K562 (cell line): ENCODE measurements at regions not wholly inside any gene's neighbourhood (a gene's known extent, or its start where the extent isn't known, plus 50 kb on each side); places are given as distances from the start of the nearest gene placed in this dataset.

Experiments used
- ATAC-seq: fragments of 200-7000 bp; cut with Tn5 transposase; 3 replicates; pipeline ENCODE4 v1.9.1; 2020; ENCODE audit warnings: moderate library complexity
- BruUV-seq: library from RNA; stranded (reverse); fragments of 400-500 nt; replicated peaks from 2 replicates; lab custom pipeline; 2021; lab: Mats Ljungman, UMichigan
- CTCF ChIA-PET: fragments of 300-600 bp; formaldehyde crosslinking; extraction: SDS; loops from one replicate; lab custom pipeline; 2021; ENCODE audit warnings: low intra/inter-chr PET ratio; lab: Yijun Ruan, JAX
- POLR2A ChIA-PET: fragments of 300-600, 350-650 bp; sonication (Branson Sonifier 250); formaldehyde crosslinking; extraction: SDS; loops from one replicate; lab custom pipeline; 2021; ENCODE audit warnings: antibody characterized with exemption, inconsistent platforms; lab: Yijun Ruan, JAX
- DNase-seq, 4 experiments: peaks; one replicate each; pipeline versions ENCODE4 v3.0.0 to v3.0.0-alpha.2; 2011 to 2018; ENCODE audit warnings: low spot score in 3 of 4, mixed read lengths in 3 of 4; ENCODE audit errors: extremely low read depth in 1 of 4
- FAIRE-seq: peaks from 2 replicates; lab custom pipeline; 2011; peaks lifted over from hg19 to GRCh38; lab: Jason Lieb, UNC
- H2AFZ ChIP-seq: 2 replicates; pipeline ENCODE4 v1.6.0; 2011; ENCODE audit warnings: low read depth, low read length, control low read depth, inconsistent platforms
- H3K27ac ChIP-seq: fragments of 200-600 bp; 3 replicates; pipeline ENCODE4 v1.8.0; 2011; ENCODE audit warnings: low read depth, mild to moderate bottlenecking, control low read depth, inconsistent platforms, low read length, moderate library complexity, mixed read lengths; ENCODE audit errors: extremely low read depth
- H3K27me3 ChIP-seq, 2 experiments: fragments of 300-600 bp in 1 of 2; 2 replicates in 1 of 2; 3 replicates in 1 of 2; pipeline versions ENCODE4 v1.6.0 to v1.8.0; 2011; ENCODE audit warnings: inconsistent platforms in 2 of 2, low read length in 2 of 2, mild to moderate bottlenecking in 1 of 2, mixed read lengths in 1 of 2, moderate library complexity in 1 of 2; ENCODE audit not compliant: control insufficient read depth in 2 of 2, insufficient read depth in 2 of 2
- H3K36me3 ChIP-seq: fragments of 300-600 bp; 3 replicates; pipeline ENCODE4 v1.8.0; 2011; ENCODE audit warnings: mild to moderate bottlenecking, low read length, inconsistent platforms; ENCODE audit not compliant: control insufficient read depth, insufficient read depth
- H3K4me1 ChIP-seq, 2 experiments: fragments of 200-600 bp in 1 of 2; replicated peaks in 1 of 2; 2 replicates in 1 of 2; 3 replicates in 1 of 2; pipeline versions ENCODE4 v1.5.1 to v1.8.0; 2011; ENCODE audit warnings: inconsistent platforms in 2 of 2, low read length in 2 of 2, mild to moderate bottlenecking in 1 of 2, mixed read lengths in 1 of 2, moderate library complexity in 1 of 2; ENCODE audit not compliant: control insufficient read depth in 2 of 2, insufficient read depth in 2 of 2
- H3K4me2 ChIP-seq: 2 replicates; pipeline ENCODE4 v1.6.1; 2011; ENCODE audit warnings: low read length, control low read depth, inconsistent platforms, mixed read lengths; ENCODE audit not compliant: insufficient read depth
- H3K4me3 ChIP-seq: fragments of 200-600 bp; sonication (generic), shearing (Covaris generic); 2 replicates; pipeline ENCODE4 v1.5.1; 2016; ENCODE audit warnings: control low read depth, inconsistent platforms
- H3K79me2 ChIP-seq: fragments of 200-600 bp; 3 replicates; pipeline ENCODE4 v1.8.0; 2011; ENCODE audit warnings: low read length, inconsistent platforms; ENCODE audit not compliant: control insufficient read depth, insufficient read depth
- H3K9ac ChIP-seq, 2 experiments: 2 replicates each; pipeline versions ENCODE4 v1.6.0 to v1.6.1; 2011; ENCODE audit warnings: low read depth in 2 of 2, low read length in 2 of 2, control low read depth in 1 of 2, inconsistent platforms in 1 of 2, mild to moderate bottlenecking in 1 of 2, mixed read lengths in 1 of 2; ENCODE audit not compliant: insufficient read depth in 1 of 2
- H3K9me1 ChIP-seq: one replicate; pipeline ENCODE4 v1.6.0; 2011; ENCODE audit warnings: inconsistent platforms, mild to moderate bottlenecking, low read length, moderate library complexity; ENCODE audit not compliant: control insufficient read depth, insufficient read depth
- H3K9me3 ChIP-seq: replicated peaks from 2 replicates; pipeline ENCODE4 v1.5.1; 2011; ENCODE audit warnings: low read depth, low read length, inconsistent platforms; ENCODE audit not compliant: control insufficient read depth, insufficient read depth
- H4K20me1 ChIP-seq: replicated peaks from 2 replicates; pipeline ENCODE4 v1.6.1; 2011; ENCODE audit warnings: low read length, inconsistent platforms, mixed read lengths; ENCODE audit not compliant: control insufficient read depth, insufficient read depth
- CCNT2 ChIP-seq: IDR thresholded peaks from 2 replicates; pipeline ENCODE4 v1.6.1; 2011; ENCODE audit warnings: borderline replicate concordance, low read depth, mild to moderate bottlenecking, moderate library complexity, mixed read lengths, low read length; ENCODE audit not compliant: insufficient read length; ENCODE audit errors: extremely low read depth
- CREM ChIP-seq: IDR thresholded peaks from 2 replicates; pipeline ENCODE4 v1.6.1; 2014; ENCODE audit warnings: antibody characterized with exemption, low read depth
- GTF2F1 ChIP-seq: IDR thresholded peaks from 2 replicates; pipeline ENCODE4 v1.6.1; 2011; ENCODE audit warnings: low read depth, low read length, improper control_type of control experiment
- HNRNPK ChIP-seq: fragments of 200-400 bp; formaldehyde crosslinking; IDR thresholded peaks from one replicate; pipeline ENCODE4 v1.6.1; 2018; ENCODE audit warnings: mild to moderate bottlenecking, low read depth, low read length; ENCODE audit not compliant: poor library complexity, severe bottlenecking
- KAT8 ChIP-seq: fragments of 450-650 bp; IDR thresholded peaks from 2 replicates; pipeline ENCODE4 v1.6.1; 2016; ENCODE audit warnings: low read depth, mild to moderate bottlenecking
- MED1 ChIP-seq: sonication (generic); formaldehyde crosslinking; IDR thresholded peaks from 2 replicates; pipeline ENCODE4 v1.8.1; 2023; ENCODE audit warnings: missing genetic modification reagents, borderline replicate concordance
- MEF2A ChIP-seq: IDR thresholded peaks from 2 replicates; pipeline ENCODE4 v1.6.1; 2011; ENCODE audit warnings: low read depth, mild to moderate bottlenecking, low read length, moderate library complexity; ENCODE audit not compliant: control insufficient read depth
- NCOA4 ChIP-seq: fragments of 450-650 bp; IDR thresholded peaks from 2 replicates; pipeline ENCODE4 v1.6.1; 2018; ENCODE audit warnings: mild to moderate bottlenecking; ENCODE audit not compliant: partially characterized antibody
- SIN3B ChIP-seq: fragments of 450-650 bp; IDR thresholded peaks from 2 replicates; pipeline ENCODE4 v1.6.1; 2017; ENCODE audit warnings: low read depth, mild to moderate bottlenecking, moderate library complexity
- SMARCA5 ChIP-seq: fragments of 450-650 bp; IDR thresholded peaks from 2 replicates; pipeline ENCODE4 v1.6.1; 2016
- TCFL5 ChIP-seq: fragments of 250-450 bp; sonication (Bioruptor Pico); conservative IDR thresholded peaks from 2 replicates; pipeline ENCODE4 v1.6.1; 2021; ENCODE audit warnings: mild to moderate bottlenecking, moderate library complexity, matching md5 sums
- ZNF583 ChIP-seq: fragments of 250-450 bp; sonication (Bioruptor Pico); IDR thresholded peaks from 2 replicates; pipeline ENCODE4 v1.4.0; 2020
- WGBS: fragments of 100-300 bp; shearing (Covaris generic); methylation state at CpG from one replicate; pipeline ENCODE4 v1.1.6; 2016; ENCODE audit warnings: low coverage, mixed read lengths; ENCODE audit not compliant: insufficient coverage; ENCODE audit errors: missing lambda C conversion rate; 5-methylcytosine and 5-hydroxymethylcytosine counted together
- in situ Hi-C: fragments of 300-500 bp; cut with MboI; formaldehyde crosslinking; loops from 4 replicates; pipeline ENCODE4 v1.15.0; 2018; ENCODE audit warnings: inconsistent platforms, mixed read lengths
- intact Hi-C: fragments of 100-400 bp; cut with micrococcal nuclease; formaldehyde crosslinking; loops from 2 replicates; pipeline ENCODE4 v1.14.2; 2022
- TF ChIP-seq, protein P1 (sequence below): fragments of 250-450 bp; sonication (Bioruptor Pico); IDR thresholded peaks from 2 replicates; pipeline ENCODE4 v1.5.0; 2021
- TF ChIP-seq, protein P2 (sequence below), 3 experiments: fragments of 200-800 bp in 1 of 3; sonication (Bioruptor generic) in 1 of 3; sonication (generic) in 1 of 3; formaldehyde crosslinking in 1 of 3; IDR thresholded peaks; 2 replicates each; pipeline versions ENCODE4 v1.6.1 to v1.8.0; 2016 to 2022; ENCODE audit warnings: mild to moderate bottlenecking in 2 of 3, missing compliant biosample characterization in 2 of 3, missing genetic modification characterization in 2 of 3, missing genetic modification reagents in 1 of 3
- TF ChIP-seq, protein P3 (sequence below): fragments of 250-450 bp; sonication (Bioruptor Pico); IDR thresholded peaks from 2 replicates; pipeline ENCODE4 v1.4.0; 2020; ENCODE audit warnings: mild to moderate bottlenecking, moderate library complexity

DNA sequence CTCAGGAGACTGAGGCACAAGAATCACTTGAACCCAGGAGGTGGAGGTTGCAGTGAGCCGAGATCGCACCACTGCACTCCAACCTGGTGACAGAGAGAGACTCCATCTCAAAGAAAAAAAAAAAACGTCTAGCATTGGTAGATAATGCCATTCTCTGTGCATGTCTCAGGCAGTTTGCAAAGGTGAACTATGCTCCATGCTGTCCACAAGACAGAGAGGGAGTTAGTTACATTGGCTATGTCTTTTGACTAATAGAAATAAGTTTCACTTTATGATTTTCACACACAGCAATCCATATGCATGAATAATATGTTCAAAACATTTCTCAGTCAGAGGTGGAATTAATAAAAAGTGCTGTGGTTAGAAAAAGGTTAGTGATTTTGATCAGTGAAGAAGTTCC is 591.4 kb downstream of the ETS1 start:
- DNase-seq (no peak), FAIRE-seq (no peak), ATAC-seq (no peak)
- Histone ChIP-seq H4K20me1 (no peaks in the 10 kb centered on the region), H3K27ac (no peak overlapping the region), H3K4me1 (no peaks in the 10 kb centered on the region), H3K9ac (no peak overlapping the region), H3K4me2 (no peak overlapping the region), H3K9me1 (no peaks in the 10 kb centered on the region), H3K4me3 (no peak overlapping the region), H3K79me2 (no peaks in the 10 kb centered on the region), H2AFZ (no peak overlapping the region), H3K27me3 (no peaks in the 10 kb centered on the region), H3K36me3 (no peaks in the 10 kb centered on the region), H3K9me3 (no peaks in the 10 kb centered on the region)
- TF ChIP-seq CREM, result no peak
- no peak for TF ChIP-seq TCFL5 (CRISPR knock-in tag)
- no peak for TF ChIP-seq HNRNPK
- no peak for TF ChIP-seq MED1 (CRISPR knock-in tag)
- no peak for TF ChIP-seq CCNT2
- no peak for TF ChIP-seq KAT8
- TF ChIP-seq, protein P1, sequence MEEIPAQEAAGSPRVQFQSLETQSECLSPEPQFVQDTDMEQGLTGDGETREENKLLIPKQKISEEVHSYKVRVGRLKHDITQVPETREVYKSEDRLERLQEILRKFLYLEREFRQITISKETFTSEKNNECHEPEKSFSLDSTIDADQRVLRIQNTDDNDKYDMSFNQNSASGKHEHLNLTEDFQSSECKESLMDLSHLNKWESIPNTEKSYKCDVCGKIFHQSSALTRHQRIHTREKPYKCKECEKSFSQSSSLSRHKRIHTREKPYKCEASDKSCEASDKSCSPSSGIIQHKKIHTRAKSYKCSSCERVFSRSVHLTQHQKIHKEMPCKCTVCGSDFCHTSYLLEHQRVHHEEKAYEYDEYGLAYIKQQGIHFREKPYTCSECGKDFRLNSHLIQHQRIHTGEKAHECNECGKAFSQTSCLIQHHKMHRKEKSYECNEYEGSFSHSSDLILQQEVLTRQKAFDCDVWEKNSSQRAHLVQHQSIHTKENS (CRISPR knock-in tag), result no peak
- TF ChIP-seq ZNF583, result no peak
- TF ChIP-seq SIN3B, result no peak
- TF ChIP-seq, protein P2, sequence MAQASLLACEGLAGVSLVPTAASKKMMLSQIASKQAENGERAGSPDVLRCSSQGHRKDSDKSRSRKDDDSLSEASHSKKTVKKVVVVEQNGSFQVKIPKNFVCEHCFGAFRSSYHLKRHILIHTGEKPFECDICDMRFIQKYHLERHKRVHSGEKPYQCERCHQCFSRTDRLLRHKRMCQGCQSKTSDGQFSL (CRISPR knock-in tag; IDR thresholded peaks at IDR 0.05), result no peak
- TF ChIP-seq, protein P2 (tag; IDR thresholded peaks at IDR 0.05), result no peak
- TF ChIP-seq NCOA4, result no peak
- TF ChIP-seq, protein P3, sequence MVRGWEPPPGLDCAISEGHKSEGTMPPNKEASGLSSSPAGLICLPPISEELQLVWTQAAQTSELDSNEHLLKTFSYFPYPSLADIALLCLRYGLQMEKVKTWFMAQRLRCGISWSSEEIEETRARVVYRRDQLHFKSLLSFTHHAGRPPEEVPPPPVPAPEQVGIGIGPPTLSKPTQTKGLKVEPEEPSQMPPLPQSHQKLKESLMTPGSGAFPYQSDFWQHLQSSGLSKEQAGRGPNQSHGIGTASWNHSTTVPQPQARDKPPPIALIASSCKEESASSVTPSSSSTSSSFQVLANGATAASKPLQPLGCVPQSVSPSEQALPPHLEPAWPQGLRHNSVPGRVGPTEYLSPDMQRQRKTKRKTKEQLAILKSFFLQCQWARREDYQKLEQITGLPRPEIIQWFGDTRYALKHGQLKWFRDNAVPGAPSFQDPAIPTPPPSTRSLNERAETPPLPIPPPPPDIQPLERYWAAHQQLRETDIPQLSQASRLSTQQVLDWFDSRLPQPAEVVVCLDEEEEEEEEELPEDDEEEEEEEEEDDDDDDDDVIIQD (CRISPR knock-in tag), result no peak
- no peak for TF ChIP-seq SMARCA5
- TF ChIP-seq GTF2F1, result no peak
- TF ChIP-seq MEF2A, result no peak
- intact Hi-C loops, result no loop called here
- CTCF ChIA-PET, result no interaction called here
- 0% methylated on average over 3 of the region's 3 CpGs for WGBS
- no TSS peak for BruUV-seq
- POLR2A ChIA-PET, result no interaction called here
- in situ Hi-C loops, result no loop called here
